SK-N-SH treated with all-trans-retinoic acid at 6 μM for 48 hours (cell line): ENCODE measurements at regions not wholly inside any gene's neighbourhood (a gene's known extent, or its start where the extent isn't known, plus 50 kb on each side); places are given as distances from the start of the nearest gene placed in this dataset.

Experiments used
- CSDC2 ChIP-seq: fragments of 250-450 bp; sonication (Bioruptor Pico); IDR thresholded peaks from 2 replicates; pipeline ENCODE4 v1.5.0; 2020; ENCODE audit warnings: mild to moderate bottlenecking, moderate library complexity
- CSRNP3 ChIP-seq: fragments of 250-450 bp; sonication (Bioruptor Pico); IDR thresholded peaks from 2 replicates; pipeline ENCODE4 v1.5.1; 2021; ENCODE audit warnings: mild to moderate bottlenecking, moderate library complexity
- GLIS3 ChIP-seq: fragments of 250-450 bp; sonication (Bioruptor Pico); IDR thresholded peaks from 2 replicates; pipeline ENCODE4 v1.5.0; 2020; ENCODE audit warnings: mild to moderate bottlenecking, moderate library complexity
- ISL1 ChIP-seq: fragments of 250-450 bp; sonication (Bioruptor Pico); IDR thresholded peaks from 2 replicates; pipeline ENCODE4 v2.1.2; 2022; ENCODE audit warnings: mild to moderate bottlenecking, moderate library complexity
- POU6F1 ChIP-seq: fragments of 250-450 bp; sonication (Bioruptor Pico); IDR thresholded peaks from 2 replicates; pipeline ENCODE4 v1.8.0; 2021; ENCODE audit warnings: low read depth, mild to moderate bottlenecking, moderate library complexity, borderline replicate concordance
- RARB ChIP-seq: fragments of 250-450 bp; sonication (Bioruptor Pico); IDR thresholded peaks from 2 replicates; pipeline ENCODE4 v1.8.0; 2021; ENCODE audit warnings: mild to moderate bottlenecking, moderate library complexity
- SNAI2 ChIP-seq: fragments of 250-450 bp; sonication (Bioruptor Pico); IDR thresholded peaks from 2 replicates; pipeline ENCODE4 v1.5.0; 2020; ENCODE audit warnings: mild to moderate bottlenecking, moderate library complexity
- ZFP3 ChIP-seq: fragments of 250-450 bp; sonication (Bioruptor Pico); IDR thresholded peaks from 2 replicates; pipeline ENCODE4 v1.5.0; 2020; ENCODE audit warnings: mild to moderate bottlenecking, moderate library complexity

GRCh38 chr2:42971947-42972736, 179.8 kb upstream of the HAAO start:
- TF ChIP-seq SNAI2 (no peak), RARB (CRISPR knock-in tag) (no peak), POU6F1 (CRISPR knock-in tag) (no peak), ISL1 (CRISPR knock-in tag) (no peak), ZFP3 (CRISPR knock-in tag) (no peak), GLIS3 (no peak), CSRNP3 (CRISPR knock-in tag) (no peak), CSDC2 (CRISPR knock-in tag) (no peak)
